BLaER1 (cell line): ENCODE measurements at regions not wholly inside any gene's neighbourhood (a gene's known extent, or its start where the extent isn't known, plus 50 kb on each side); places are given as distances from the start of the nearest gene placed in this dataset.
"Not testable (repeated sequence)": the region's sequence is repeated elsewhere in the genome, so short reads cannot be mapped to it uniquely, and the experiment has no call there.

Source experiments
- H3K27ac ChIP-seq: shearing (Covaris generic); formaldehyde crosslinking; 2 replicates; pipeline ENCODE4 v1.8.1; 2022
- H3K27me3 ChIP-seq: shearing (Covaris generic); formaldehyde crosslinking; 2 replicates; pipeline ENCODE4 v1.8.1; 2022
- H3K36me3 ChIP-seq: shearing (Covaris generic); formaldehyde crosslinking; 2 replicates; pipeline ENCODE4 v1.8.1; 2022
- H3K4me1 ChIP-seq: shearing (Covaris generic); formaldehyde crosslinking; 2 replicates; pipeline ENCODE4 v1.8.1; 2022
- H3K4me2 ChIP-seq: shearing (Covaris generic); formaldehyde crosslinking; 2 replicates; pipeline ENCODE4 v1.8.1; 2022
- H3K4me3 ChIP-seq: shearing (Covaris generic); formaldehyde crosslinking; 2 replicates; pipeline ENCODE4 v1.8.1; 2022
- H3K9ac ChIP-seq: shearing (Covaris generic); formaldehyde crosslinking; 2 replicates; pipeline ENCODE4 v1.8.1; 2022
- H3K9me3 ChIP-seq: shearing (Covaris generic); formaldehyde crosslinking; 2 replicates; pipeline ENCODE4 v1.8.1; 2022
- H4K20me1 ChIP-seq: shearing (Covaris generic); formaldehyde crosslinking; 2 replicates; pipeline ENCODE4 v1.8.1; 2022
- Cebpa-rat ChIP-seq: shearing (Covaris generic); IDR thresholded peaks from 2 replicates; pipeline ENCODE4 v1.8.1; 2022

DNA sequence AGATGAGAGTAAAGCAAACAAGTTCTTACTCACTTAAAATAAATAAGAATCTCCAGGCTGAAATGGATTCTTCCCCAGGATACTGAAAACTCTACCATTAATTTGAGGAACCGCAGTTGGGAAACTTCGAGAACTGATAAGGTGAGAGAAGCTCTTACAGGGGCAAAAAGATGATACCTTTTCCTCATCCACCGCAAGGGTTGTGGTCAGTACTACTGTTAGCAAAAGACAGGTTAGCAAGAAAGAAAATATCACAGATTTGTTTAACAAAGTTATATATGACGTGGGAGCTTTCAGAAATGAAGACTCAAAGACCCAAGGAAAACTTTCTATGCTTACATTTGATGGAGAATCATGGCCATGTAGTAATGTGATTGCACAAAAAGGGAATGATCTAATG is 441.6 kb downstream of the PCNX1 start:
- TF ChIP-seq Cebpa-rat, result no peak
- H3K4me3 ChIP-seq, result no peak overlapping the region
- peaks cover 18% of the 10 kb centered on the region for H3K9me3 ChIP-seq
- no peaks in the 10 kb centered on the region for H3K27me3 ChIP-seq
- H3K4me1 ChIP-seq, result no peaks in the 10 kb centered on the region
- H3K4me2 ChIP-seq, result no peak overlapping the region
- no peak overlapping the region for H3K9ac ChIP-seq
- no peak overlapping the region for H3K27ac ChIP-seq
- 0 out of 2 replicates have a peak, but pooled peaks cover 4% of the 10 kb centered on the region for H3K36me3 ChIP-seq
- no peaks in the 10 kb centered on the region for H4K20me1 ChIP-seq

DNA sequence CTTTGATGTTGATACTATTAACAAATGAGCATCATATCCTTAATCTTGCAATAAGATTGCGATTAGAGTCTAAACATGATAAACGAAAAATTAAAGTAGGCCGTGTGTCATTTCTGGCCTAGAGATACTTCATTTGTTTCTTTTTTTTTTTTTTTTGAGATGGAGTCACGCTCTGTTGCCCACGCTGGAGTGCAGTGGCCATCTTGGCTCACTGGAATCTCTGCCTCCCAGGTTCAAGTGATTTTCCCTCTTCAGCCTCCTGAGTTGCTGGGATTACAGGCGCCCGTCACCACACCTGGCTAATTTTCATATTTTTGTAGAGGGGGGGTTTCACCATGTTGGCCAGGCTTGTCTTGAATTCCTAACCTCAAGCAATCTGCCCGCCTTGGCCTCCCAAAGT is 446.9 kb downstream of the PCNX1 start:
- no peak for TF ChIP-seq Cebpa-rat
- peaks cover 29% of the 10 kb centered on the region for H3K36me3 ChIP-seq

DNA sequence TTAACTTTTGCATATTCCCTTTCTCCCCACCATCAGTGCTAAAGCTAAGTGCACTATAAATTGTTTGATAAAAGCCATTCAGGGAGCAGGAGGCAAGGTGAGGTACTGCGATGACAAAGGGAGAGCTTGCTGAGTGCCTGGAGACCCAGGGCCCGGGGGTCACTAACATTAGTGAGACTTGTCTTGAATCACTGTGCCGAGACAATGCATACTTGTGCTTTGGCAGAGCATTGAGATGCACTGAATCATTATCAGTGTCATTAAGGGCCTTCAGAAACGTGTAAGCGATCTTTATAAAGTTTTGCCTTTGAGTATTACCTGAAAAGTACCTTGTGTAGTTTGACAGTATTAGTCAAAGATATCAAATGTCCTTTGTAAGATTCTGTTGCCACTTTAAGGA is 447.5 kb downstream of the PCNX1 start:
- H3K4me1 ChIP-seq, result peaks cover 8% of the 10 kb centered on the region; the same call in 1 of the 2 replicates
- peaks cover 42% of the 10 kb centered on the region for H3K9me3 ChIP-seq
- H3K4me3 ChIP-seq, result no peak overlapping the region
- no peak overlapping the region for H3K4me2 ChIP-seq
- no peaks in the 10 kb centered on the region for H4K20me1 ChIP-seq
- no peak for TF ChIP-seq Cebpa-rat
- peaks cover 29% of the 10 kb centered on the region for H3K36me3 ChIP-seq
- no peak overlapping the region for H3K9ac ChIP-seq
- H3K27ac ChIP-seq, result no peak overlapping the region
- H3K27me3 ChIP-seq, result no peaks in the 10 kb centered on the region

More for the DNA sequence above, 446.9 kb downstream of the PCNX1 start:
- Histone ChIP-seq H3K9me3 (peaks cover 37% of the 10 kb centered on the region), H3K4me2 (no peak overlapping the region), H3K4me3 (no peak overlapping the region), H3K9ac (no peak overlapping the region), H3K27me3 (no peaks in the 10 kb centered on the region), H3K4me1 (peaks cover 7% of the 10 kb centered on the region; the same call in 1 of the 2 replicates), H3K27ac (no peak overlapping the region), H4K20me1 (no peaks in the 10 kb centered on the region)

DNA sequence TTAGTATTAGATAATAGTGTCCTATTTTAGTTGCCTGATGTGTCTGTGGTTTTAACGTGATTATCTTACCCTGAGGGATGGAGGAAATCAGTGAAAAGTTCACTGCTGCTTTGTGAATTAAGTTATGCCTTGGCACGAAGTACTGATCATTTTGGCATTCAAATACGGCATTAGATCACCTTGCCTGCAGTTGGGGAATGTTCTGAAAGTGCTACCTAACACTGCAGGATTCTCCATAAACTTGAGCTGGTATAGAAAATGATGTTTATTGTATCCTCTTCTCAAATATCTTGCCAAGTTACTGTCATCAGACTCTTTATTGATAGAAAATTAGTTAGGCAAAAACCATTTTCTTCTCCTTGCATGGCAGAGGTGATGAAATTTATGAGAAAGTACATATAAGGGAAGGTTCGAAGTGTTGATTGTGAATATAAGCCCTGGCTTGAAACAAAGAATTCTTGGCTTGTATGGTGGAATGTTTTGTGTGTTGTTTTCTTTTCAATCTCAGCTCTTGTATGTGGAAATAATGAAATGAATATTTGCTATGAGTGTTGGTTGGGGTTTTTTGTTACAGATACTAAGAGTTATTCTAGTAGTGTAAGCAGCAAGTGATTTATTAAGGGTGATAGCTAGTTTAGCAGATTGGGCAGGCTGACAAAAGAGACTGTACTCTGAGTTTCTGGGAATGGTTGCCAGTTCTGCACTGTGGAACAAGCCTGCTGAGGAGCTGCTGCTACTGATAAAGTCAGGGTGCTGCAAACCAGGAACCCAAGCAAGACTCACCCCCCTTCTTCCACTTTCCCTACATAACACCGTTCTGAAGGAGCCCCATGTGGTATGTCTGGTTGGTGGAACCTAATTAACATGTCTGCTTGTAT is 448.3 kb downstream of the PCNX1 start:
- no peak for TF ChIP-seq Cebpa-rat
- Histone ChIP-seq H3K9ac (no peak overlapping the region), H3K36me3 (peaks cover 29% of the 10 kb centered on the region), H3K4me1 (peaks cover 16% of the 10 kb centered on the region), H3K4me2 (no peak overlapping the region), H4K20me1 (no peaks in the 10 kb centered on the region), H3K27ac (no peak overlapping the region), H3K4me3 (no peak overlapping the region), H3K27me3 (no peaks in the 10 kb centered on the region), H3K9me3 (peaks cover 42% of the 10 kb centered on the region)

DNA sequence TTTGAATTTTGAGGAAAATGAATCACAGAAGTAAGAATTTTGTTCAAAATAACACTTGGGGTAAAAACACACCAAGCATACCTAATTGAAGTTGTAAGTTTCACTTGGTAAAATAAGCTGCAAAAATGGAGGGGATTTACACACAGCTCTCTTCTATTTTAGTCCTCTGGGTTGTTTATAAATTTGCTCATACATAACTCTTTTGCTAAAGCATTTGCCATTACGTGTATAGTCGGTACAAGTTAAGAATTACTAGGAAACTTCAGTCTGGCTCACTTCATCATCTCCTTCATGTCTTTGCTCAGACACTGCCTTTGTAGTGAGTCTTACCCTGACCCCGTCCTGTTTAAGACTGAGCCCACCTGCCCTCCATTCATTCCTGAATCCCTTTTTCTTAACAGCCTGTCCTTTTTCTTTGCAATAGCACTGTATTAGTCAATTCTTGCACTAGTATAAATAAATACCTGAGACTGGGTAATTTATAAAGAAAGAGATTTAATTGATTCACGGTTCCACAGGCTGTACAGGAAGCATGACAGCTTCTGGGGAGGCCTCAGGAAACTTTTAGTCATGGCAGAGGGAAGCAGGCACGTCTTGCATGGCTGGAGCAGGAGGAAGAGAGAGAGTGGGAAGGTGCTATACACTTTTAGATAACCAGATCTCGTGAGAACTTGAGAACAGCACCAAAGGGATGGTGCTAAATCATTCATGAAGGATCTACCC is 451.1 kb downstream of the PCNX1 start:
- Histone ChIP-seq H4K20me1 (no peaks in the 10 kb centered on the region), H3K36me3 (peaks cover 29% of the 10 kb centered on the region), H3K9ac (no peak overlapping the region), H3K27me3 (no peaks in the 10 kb centered on the region), H3K4me1 (peaks cover 24% of the 10 kb centered on the region), H3K4me3 (no peak overlapping the region), H3K27ac (no peak overlapping the region), H3K4me2 (peak overlapping the region; percentile 19; the same call in 1 of the 2 replicates), H3K9me3 (peaks cover 36% of the 10 kb centered on the region)
- TF ChIP-seq Cebpa-rat, result no peak

DNA sequence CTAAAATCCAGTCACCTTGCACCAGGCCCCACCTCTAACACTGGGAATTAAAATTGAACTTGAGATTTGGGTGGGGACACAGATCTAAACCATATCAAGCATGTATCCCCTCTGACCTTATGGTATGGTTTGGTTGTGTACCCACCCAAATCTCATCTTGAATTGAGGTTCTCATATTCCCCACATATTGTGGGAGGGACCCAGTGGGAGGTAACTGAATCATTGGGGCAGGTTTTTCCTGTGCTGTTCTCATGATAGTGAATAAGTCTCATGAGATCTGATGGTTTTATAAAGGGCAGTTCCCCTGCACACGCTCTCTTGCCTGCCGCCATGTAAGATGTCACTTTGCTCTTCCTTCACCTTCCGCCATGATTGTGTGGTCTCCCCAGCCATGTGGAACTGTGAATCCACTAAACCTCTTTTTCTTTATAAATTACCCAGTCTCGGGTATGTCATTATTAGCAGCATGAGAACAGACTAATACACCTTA is 451.7 kb downstream of the PCNX1 start:
- not testable (repeated sequence) for H3K27ac ChIP-seq, H3K4me3 ChIP-seq, H4K20me1 ChIP-seq, H3K9ac ChIP-seq, H3K27me3 ChIP-seq
- Histone ChIP-seq H3K4me1 (peaks cover 24% of the 10 kb centered on the region), H3K9me3 (peaks cover 30% of the 10 kb centered on the region), H3K36me3 (peaks cover 29% of the 10 kb centered on the region), H3K4me2 (0 out of 2 replicates have a peak overlapping the region, but pooled peaks have one; percentile 19)

DNA sequence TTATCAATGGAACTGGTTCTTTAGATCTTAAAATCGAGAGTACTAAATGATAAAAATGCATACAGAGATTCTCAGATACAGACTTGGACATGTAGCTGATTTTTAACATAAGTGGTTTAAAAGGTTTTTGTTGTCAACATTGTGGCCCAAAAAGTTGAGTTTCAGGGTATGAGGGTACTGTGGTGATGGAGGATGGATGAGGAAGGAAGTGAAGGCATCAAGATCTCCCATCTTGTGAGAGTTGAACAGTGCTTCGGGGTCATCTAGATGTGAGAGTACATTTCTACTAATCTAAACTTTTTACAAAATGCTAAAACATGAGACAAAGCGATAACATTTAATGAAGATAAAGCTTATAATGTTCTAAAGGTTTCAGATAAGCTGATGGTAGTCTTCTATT is 452.6 kb downstream of the PCNX1 start:
- Histone ChIP-seq H3K4me2 (no peak overlapping the region), H3K27me3 (no peaks in the 10 kb centered on the region), H3K27ac (no peak overlapping the region), H4K20me1 (no peaks in the 10 kb centered on the region), H3K9ac (no peak overlapping the region), H3K4me3 (no peak overlapping the region), H3K36me3 (peaks cover 22% of the 10 kb centered on the region), H3K4me1 (peaks cover 24% of the 10 kb centered on the region), H3K9me3 (peaks cover 25% of the 10 kb centered on the region)
- no peak for TF ChIP-seq Cebpa-rat

DNA sequence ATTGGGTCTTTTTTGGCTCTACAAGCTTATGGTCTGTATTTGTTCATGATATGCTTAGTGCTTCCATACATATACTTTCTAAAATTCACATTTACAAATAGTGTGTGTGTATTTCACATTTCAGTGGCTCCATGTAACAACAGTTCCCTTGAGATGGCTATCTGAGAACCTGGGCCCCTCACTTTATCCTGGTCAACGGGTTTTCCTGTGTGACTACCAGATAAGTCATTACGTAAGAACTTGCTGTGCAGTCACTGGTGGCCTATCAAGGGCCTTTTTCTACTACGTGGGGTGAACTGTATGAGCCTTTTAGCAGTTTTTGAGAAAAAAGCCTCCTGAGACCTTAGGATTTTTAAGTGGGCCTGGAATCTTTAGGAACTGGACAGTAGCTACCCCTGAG is 454.1 kb downstream of the PCNX1 start:
- Histone ChIP-seq H3K27me3 (no peaks in the 10 kb centered on the region), H3K4me3 (no peak overlapping the region), H3K9ac (no peak overlapping the region), H3K4me1 (peaks cover 24% of the 10 kb centered on the region), H3K27ac (no peak overlapping the region), H3K4me2 (no peak overlapping the region), H3K9me3 (peaks cover 25% of the 10 kb centered on the region), H3K36me3 (peaks cover 21% of the 10 kb centered on the region), H4K20me1 (no peaks in the 10 kb centered on the region)
- TF ChIP-seq Cebpa-rat, result no peak

DNA sequence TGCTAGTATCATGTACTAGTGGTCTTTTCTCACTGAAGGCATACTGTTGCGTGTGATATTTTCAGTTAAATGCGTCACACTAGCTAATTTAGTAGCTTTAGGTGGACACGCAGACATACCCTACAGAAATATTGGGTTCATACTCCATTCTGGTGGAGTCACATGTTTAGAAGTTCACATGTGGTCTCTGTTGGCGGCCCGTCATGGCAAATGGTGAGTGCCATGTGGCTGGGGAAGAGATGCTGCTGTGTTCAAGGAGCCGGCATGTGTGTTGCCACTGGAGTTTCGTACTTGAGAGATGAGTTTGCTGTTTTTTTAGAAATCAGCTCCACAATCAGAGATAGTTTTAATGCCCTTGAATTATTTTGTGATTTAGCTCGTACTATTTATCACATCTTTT is 454.6 kb downstream of the PCNX1 start:
- no peaks in the 10 kb centered on the region for H3K27me3 ChIP-seq
- peaks cover 25% of the 10 kb centered on the region for H3K9me3 ChIP-seq
- H3K9ac ChIP-seq, result no peak overlapping the region
- H3K4me2 ChIP-seq, result no peak overlapping the region
- H3K36me3 ChIP-seq, result peaks cover 21% of the 10 kb centered on the region
- peaks cover 24% of the 10 kb centered on the region for H3K4me1 ChIP-seq
- no peak for TF ChIP-seq Cebpa-rat
- no peaks in the 10 kb centered on the region for H4K20me1 ChIP-seq
- no peak overlapping the region for H3K4me3 ChIP-seq
- no peak overlapping the region for H3K27ac ChIP-seq

DNA sequence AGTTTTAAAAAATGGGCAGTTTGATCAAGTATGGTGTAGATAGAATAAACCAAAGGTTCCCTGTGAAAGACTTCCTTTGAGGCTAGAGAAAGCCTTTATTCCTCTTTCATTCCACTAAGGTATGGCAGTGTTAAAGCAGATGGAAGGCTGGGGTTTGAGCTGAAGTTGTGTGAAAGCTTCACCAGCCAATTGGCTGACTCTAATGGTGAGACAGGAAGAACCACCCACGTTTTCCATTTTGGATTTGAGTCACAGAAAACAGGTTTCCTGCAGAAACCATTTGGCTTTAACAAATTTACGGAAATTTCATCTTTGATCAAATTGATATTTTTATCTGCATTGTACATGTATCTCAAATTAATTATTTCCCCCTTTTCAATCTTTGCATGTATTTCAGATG is 455.0 kb downstream of the PCNX1 start:
- Histone ChIP-seq H4K20me1 (no peaks in the 10 kb centered on the region), H3K9me3 (peaks cover 24% of the 10 kb centered on the region), H3K4me3 (no peak overlapping the region), H3K27me3 (no peaks in the 10 kb centered on the region), H3K4me1 (peaks cover 24% of the 10 kb centered on the region), H3K9ac (no peak overlapping the region), H3K36me3 (peaks cover 19% of the 10 kb centered on the region), H3K4me2 (no peak overlapping the region), H3K27ac (no peak overlapping the region)
- no peak for TF ChIP-seq Cebpa-rat
